ENCODE measurements at regions not wholly inside any gene's neighbourhood (a gene's known extent, or its start where the extent isn't known, plus 50 kb on each side); places are given as distances from the start of the nearest gene placed in this dataset.
"Not testable (repeated sequence)": the region's sequence is repeated elsewhere in the genome, so short reads cannot be mapped to it uniquely, and the experiment has no call there.

- no peak for ATAC-seq
Measured at GRCh38 chr6:4282926-4283325, 147.6 kb upstream of the ECI2 start.

DNA sequence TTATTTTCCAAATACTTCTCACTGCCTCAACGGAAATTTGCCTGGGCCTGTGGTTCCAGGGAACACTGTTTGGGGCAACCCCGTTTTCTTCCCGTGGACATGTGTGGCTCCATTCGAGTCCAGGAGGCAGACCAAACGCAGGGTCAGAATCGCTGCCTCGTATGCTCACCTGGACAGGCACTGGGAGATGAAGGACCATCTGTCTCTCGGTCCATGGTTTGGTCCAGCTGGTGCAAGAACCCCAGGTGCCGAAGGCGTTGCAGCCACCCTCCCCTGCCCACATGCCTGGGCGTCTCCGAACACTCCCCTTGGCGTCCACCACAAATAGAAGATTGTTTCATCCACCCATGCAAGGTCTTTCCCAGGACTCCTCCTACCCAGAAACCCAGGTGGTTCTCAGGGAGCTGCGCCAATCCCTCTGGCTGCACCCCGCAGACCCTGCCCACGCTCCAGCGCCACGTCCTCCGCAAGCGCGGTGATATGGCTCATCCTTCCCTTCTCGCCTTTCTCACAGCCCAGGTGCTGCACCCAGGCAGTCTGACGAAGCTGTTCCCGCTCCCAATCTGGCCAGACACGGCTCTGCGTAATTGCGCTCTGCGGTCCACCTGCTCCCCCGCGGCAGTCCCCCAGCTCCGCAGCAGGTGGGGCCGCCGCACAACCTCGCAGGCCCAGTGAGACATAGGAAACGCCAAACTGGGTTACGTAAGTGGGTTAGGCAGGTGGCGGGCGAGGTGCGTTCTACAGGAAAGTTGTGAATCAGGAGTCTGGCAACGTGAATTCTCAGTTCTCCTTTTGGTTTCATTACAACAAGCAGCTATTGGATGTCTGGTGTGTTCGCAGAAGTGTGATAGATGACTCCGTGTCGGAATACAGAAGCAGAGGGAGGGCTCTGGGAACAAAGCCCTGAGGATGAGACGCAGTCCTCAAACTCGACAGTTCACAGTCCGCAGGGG, 146.2 kb upstream of the ECI2 start:
- peak; percentile 90 for ATAC-seq

GRCh38 chr6:4280707-4281106, 145.3 kb upstream of the ECI2 start:
- peak; percentile 84 for ATAC-seq

DNA sequence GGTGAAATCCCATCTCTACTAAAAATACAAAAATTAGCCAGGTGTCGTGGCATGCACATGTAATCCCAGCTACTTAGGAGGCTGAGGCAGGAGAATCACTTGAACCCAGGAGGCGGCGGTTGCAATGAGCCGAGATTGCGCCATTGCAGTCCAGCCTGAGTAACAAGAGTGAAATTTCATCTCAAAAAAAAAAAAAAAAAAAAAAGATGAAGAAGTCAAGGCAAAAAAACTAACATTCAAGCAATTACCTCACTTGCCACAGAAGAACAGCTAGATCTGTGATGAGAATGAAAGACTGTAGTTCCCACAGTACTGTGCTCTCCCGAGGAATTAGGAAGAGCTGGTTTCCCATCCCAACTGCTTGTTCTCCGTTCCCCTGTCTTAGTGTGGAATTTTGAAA, 144.7 kb upstream of the ECI2 start:
- ATAC-seq, result no peak

- ATAC-seq, result no peak
Measured at GRCh38 chr6:4274382-4275082, 139.2 kb upstream of the ECI2 start.

DNA sequence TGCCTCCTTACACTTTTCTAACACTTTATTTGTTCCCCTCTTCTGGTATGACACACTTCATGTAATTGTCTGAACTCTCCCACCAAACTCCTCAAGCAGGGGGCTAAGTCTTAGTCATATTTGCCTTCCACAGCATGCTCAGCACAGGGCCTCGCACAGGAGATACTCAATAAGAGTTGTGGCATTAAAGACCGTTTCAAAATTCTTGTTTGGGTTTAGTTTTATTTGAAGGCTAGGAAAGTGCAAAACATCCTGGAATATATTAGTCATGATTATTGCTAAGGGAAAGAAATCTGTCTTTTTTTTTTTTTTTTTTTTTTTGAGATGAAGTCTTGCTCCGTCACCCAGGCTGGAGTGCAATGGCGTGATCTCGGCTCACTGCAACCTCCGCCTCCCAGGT, 137.6 kb upstream of the ECI2 start:
- no peak for ATAC-seq

DNA sequence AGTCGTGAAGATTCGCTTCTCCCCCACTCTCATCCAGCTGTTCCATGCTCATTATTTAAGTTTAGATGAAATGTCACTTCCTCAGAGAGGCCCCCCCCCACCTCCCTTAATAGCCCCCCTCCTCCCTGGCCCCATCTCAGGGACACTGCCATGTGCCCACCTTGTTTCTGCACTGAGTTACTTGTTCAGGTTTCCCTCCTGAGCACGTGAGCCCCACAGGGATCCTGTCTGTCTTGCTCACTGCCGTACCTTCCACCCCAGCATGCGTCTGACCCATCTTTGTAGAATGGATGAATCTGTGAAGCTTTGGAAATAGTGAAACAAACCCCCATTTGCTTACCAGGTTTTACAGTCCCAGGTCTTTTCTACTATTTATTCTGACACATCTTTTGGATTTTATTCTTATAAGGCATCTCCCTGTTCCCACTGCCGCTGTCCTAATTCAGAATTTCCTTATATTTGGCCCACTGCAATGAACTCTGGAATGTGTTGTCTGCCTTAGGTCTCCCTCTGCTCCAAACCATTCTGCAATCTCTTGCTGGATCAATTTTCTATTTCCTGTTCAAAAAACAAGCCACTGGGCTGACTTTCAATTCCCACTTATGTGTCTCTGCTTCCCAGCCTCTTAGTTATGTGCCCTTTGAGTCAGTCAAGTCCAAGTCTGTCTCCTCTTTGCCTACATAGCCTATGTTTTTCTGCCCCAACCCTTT, 136.5 kb upstream of the ECI2 start:
- no peak for ATAC-seq

DNA sequence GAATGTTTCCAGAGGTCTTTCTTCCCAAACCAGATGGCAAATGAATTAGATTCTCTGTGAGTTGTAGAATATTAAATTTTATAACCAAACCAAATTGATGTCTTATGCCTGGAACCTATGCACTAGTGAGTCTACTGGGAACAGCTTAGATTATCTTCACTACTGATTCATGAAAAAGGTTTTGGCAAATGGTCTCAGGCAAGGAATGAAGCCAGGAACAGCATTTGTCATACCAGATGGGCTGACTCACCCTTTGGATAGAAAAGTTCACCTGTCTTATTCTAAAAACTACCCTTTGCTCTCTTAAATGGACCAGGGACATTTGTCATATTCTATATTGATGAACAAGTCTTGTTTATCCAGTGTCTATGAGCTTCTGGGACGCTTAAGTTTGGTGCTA, 135.4 kb upstream of the ECI2 start:
- ATAC-seq, result peak; percentile 51

DNA sequence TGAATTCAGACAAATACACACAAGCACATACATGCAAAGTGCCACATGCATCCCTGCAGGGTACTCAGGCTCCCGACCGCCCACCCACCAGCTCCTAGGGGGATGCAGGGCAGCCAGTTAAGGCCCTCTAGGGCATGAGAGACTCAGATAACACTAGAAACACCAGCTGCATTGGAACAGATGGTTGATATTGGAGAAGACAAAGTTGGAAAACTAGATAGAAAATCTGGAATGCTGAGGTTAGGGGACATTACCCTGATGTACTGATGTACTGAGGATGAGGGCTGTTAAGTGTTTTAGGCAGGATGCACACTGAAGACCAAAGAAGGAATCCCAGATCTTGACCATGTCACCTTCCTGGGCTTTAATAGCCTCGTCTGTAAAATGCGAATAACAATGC, 134.6 kb upstream of the ECI2 start:
- no peak for ATAC-seq

DNA sequence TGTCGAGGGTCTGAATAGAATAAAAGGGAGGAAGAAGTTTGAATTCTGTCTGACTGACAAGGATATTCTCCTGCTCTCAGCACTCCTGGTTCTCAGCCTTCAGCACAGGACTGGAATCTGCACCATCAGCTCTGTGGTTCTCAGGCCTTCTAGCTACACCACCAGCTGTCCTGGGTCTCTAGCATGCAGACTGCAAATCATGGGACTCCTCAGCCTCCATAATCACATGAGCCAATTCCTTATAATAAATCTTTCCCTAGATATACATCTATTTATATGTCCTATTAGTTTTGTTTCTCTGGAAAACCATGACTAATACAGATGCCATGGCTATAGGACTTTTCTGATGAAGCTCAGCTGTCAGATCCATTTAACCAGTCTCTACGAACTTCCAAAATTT, 132.8 kb upstream of the ECI2 start:
- no peak for ATAC-seq

- no peak for ATAC-seq
Measured at GRCh38 chr6:4265740-4266139, 130.4 kb upstream of the ECI2 start.

DNA sequence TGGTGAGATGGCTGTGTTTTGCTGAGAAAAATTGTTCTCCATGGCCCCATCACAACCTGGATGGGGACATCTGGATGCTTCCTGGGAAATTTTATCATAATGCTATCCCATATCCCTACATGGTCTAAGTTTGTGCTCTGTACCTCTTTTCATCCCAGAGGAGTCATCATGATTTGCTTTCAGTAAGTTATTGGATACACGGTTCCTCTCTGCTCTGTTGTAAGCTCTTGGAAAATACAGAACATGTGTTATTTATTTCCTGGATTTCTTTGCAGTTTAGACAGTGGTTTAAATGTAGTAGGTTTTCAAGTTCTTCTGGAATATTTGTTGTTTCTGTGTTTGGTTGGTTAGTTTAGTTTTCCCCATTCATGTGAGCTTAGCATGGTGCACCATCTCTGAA, 129.2 kb upstream of the ECI2 start:
- ATAC-seq, result no peak

DNA sequence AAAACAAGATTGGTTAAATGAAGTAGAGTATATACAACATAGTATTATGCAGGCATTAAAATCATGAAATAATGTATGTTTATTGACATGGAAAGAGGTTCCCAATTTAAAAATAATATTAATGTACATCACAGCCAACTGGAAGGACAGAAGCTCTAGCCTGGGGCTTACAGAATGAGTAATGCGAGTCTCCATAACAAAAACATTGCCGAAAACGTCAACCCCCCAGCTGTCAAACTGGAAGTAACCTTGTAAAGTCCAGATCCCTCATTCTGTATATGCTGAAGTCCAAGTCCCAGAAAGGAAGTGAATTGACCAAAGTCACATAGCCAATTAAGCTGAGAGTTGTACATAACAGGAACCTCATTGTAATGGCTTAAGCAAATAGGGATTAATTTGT, 128.7 kb upstream of the ECI2 start:
- ATAC-seq, result no peak

GRCh38 chr6:4262526-4262925, 127.2 kb upstream of the ECI2 start:
- ATAC-seq, result no peak

- peak; percentile 75 for ATAC-seq
Measured at GRCh38 chr6:4259391-4259790, 124.0 kb upstream of the ECI2 start.

DNA sequence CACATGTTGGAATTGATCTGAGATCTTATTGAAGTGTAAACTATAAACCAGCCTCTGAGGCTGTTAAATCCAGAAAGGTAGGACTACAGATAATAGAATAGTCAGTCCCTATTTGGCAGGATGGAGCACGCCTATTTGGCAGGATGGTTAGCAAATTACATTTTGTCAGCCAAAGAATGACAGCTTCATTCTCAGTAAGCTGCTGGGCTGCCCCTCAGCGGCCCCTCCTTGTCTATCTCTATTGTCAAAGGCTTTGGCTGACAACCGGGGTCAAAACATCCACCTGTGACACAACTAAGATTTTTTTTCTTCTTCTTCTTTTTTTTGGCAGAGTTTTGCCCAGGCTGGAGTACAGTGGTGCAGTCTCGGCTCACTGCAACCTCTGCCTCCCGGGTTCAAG, 123.4 kb upstream of the ECI2 start:
- ATAC-seq, result no peak

GRCh38 chr6:4256969-4257368, 121.6 kb upstream of the ECI2 start:
- ATAC-seq, result no peak

DNA sequence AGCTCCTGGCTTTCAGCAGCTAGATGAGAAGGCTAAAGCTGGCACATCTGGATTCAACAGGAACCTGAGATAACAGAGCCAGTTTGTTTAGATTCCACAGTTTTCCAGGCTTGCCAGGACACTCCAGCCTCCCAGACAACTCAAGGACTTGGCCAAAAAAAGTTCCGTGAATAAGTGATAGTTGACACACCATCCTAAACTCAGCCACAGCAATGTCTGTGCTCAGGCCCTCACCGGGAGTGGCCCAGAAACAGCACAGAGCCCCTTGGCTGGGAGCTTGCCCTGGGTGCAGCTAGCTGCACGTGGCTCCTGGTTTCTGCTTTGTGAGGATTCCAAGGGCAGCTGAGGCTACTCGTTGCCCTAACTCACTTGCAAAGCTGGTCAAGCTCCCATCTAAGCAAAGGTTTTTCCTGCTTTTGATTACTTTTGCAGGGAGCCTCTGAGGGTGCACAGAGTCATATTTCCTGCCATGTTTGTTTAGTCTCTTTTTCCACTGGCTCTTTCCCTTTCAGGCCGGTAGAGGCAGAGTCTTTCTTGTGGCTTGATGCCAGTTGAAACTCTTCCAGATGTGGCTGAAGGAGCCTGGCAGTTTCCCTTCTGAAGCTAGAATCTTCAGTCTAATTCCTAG, 118.3 kb upstream of the ECI2 start:
- peak; percentile 71 for ATAC-seq

DNA sequence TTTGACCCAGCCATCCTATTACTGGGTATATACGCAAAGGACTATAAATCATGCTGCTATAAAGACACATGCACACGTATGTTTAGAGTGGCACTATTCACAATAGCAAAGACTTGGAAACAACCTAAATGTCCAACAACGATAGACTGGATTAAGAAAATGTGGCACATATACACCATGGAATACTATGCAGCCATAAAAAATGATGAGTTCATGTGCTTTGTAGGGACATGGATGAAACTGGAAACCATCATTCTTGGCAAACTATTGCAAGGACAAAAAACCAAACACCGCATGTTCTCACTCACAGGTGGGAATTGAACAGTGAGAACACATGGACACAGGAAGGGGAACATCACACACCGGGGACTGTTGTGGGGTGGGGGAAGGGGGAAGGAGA, 117.1 kb upstream of the ECI2 start:
- ATAC-seq, result not testable (repeated sequence)

DNA sequence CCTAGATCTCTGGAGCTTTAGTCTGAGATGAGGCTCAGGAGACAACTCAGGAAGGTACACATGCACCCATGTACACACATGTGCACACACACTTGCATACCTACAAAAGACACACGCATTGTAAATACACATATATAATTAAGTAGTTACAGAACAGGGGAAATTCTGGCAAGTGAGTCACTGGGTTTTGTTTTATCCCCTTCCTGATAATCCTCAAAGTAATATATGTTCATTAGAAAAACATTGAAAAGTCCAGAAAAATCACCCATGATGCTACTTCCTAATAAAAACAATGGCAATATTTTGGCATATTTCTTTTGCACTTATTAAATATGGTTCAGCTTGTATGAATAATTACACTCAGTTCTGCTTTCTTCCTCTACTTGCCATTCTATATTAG, 115.3 kb upstream of the ECI2 start:
- ATAC-seq, result no peak

DNA sequence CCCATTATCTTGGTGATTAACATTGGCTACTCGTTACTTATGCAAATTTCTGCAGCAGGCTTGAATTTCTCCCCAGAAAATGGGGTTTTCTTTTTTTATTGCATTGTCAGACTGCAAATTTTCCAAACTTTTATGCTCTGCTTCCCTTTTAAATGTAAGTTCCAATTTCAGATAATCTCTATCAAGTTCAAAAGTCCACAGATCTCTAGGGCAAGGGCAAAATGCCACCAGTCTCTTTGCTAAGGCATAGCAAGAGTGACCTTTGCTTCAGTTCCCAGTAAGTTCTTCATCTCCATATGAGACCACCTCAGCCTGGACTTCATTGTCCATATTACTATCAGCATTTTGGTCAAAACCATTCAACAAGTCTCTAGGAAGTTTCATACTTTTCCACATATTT, 108.5 kb upstream of the ECI2 start:
- ATAC-seq, result not testable (repeated sequence)

- ATAC-seq, result no peak
Measured at GRCh38 chr6:4243237-4243636, 107.9 kb upstream of the ECI2 start.

GRCh38 chr6:4242601-4243000, 107.2 kb upstream of the ECI2 start:
- ATAC-seq, result no peak

Measured in esophagus mucosa (tissue), 1 donor.